B cell (primary cell): ENCODE measurements at regions not wholly inside any gene's neighbourhood (a gene's known extent, or its start where the extent isn't known, plus 50 kb on each side); places are given as distances from the start of the nearest gene placed in this dataset.

Source experiments
- ATAC-seq: fragments of 200-7000 bp; cut with Tn5 transposase; one replicate; pipeline ENCODE4 v1.10.0; 2021; ENCODE audit warnings: low read depth, mild to moderate bottlenecking, moderate number of reproducible peaks, moderate library complexity
- CTCF ChIA-PET: fragments of 350-600 bp; sonication (Branson Sonifier 250); formaldehyde crosslinking; loops from one replicate; lab custom pipeline; 2021; ENCODE audit warnings: antibody characterized with exemption, inconsistent platforms; lab: Charles Lee
- POLR2A ChIA-PET: fragments of 350-600 bp; sonication (Branson Sonifier 250); formaldehyde crosslinking; loops from one replicate; lab custom pipeline; 2021; ENCODE audit warnings: antibody characterized with exemption; lab: Charles Lee
- DNase-seq: peaks from one replicate; pipeline ENCODE4 v3.0.0; 2013
- H2AFZ ChIP-seq: 2 replicates; pipeline ENCODE4 v1.6.1; 2012; ENCODE audit warnings: mild to moderate bottlenecking, low read depth, low read length; ENCODE audit not compliant: insufficient read depth, poor library complexity, severe bottlenecking
- H3K27ac ChIP-seq, 2 donors: 1 replicate in 1 of 2; 2 replicates in 1 of 2; pipeline ENCODE4 v1.5.1; 2012 to 2013; ENCODE audit warnings: low read length in 2 of 2, mild to moderate bottlenecking in 2 of 2, moderate library complexity in 1 of 2
- H3K27me3 ChIP-seq, 4 experiments: fragments of 200-600 bp in 1 of 4; sonication (generic) in 1 of 4; replicated peaks in 1 of 4; 1 replicate in 2 of 4; 2 replicates in 2 of 4; pipeline versions ENCODE4 v1.6.1 to v1.7.0; 2013 to 2016; ENCODE audit warnings: low read length in 3 of 4, mild to moderate bottlenecking in 2 of 4, mixed read lengths in 1 of 4, moderate library complexity in 1 of 4; ENCODE audit not compliant: insufficient read depth in 4 of 4, control insufficient read depth in 3 of 4; ENCODE audit errors: control extremely low read depth in 1 of 4
- H3K36me3 ChIP-seq, 2 experiments: replicated peaks in 1 of 2; 1 replicate in 1 of 2; 2 replicates in 1 of 2; pipeline versions ENCODE4 v1.6.1 to v1.7.1; 2013; ENCODE audit warnings: low read length in 1 of 2; ENCODE audit not compliant: insufficient read depth in 2 of 2, control insufficient read depth in 1 of 2; ENCODE audit errors: control extremely low read depth in 1 of 2, extremely low read depth in 1 of 2
- H3K4me1 ChIP-seq, 2 donors: fragments of 200-600 bp in 1 of 2; sonication (generic) in 1 of 2; 1 replicate in 1 of 2; 2 replicates in 1 of 2; pipeline versions ENCODE4 v1.5.1 to v1.6.1; 2013 to 2017; ENCODE audit warnings: low read length in 2 of 2; ENCODE audit not compliant: control insufficient read depth in 2 of 2, insufficient read depth in 2 of 2
- H3K4me2 ChIP-seq: replicated peaks from 2 replicates; pipeline ENCODE3; 2012; ENCODE audit warnings: mild to moderate bottlenecking, low read depth, low read length; ENCODE audit not compliant: poor library complexity, severe bottlenecking
- H3K4me3 ChIP-seq, 5 experiments: fragments of 200-600 bp in 1 of 5; sonication (generic) in 1 of 5; 1 replicate in 3 of 5; 2 replicates in 2 of 5; pipeline versions ENCODE4 v1.5.1 to v1.7.0; 2011 to 2016; ENCODE audit warnings: low read length in 4 of 5, mild to moderate bottlenecking in 4 of 5, low read depth in 2 of 5, control low read depth in 1 of 5, moderate library complexity in 1 of 5; ENCODE audit not compliant: insufficient read depth in 1 of 5; ENCODE audit errors: control extremely low read depth in 1 of 5, extremely low read depth in 1 of 5
- H3K79me2 ChIP-seq: fragments of 200-600 bp; sonication (generic); one replicate; pipeline ENCODE4 v1.6.0; 2016; ENCODE audit warnings: low read length; ENCODE audit not compliant: control insufficient read depth, insufficient read depth
- H3K9ac ChIP-seq: fragments of 200-600 bp; sonication (generic); 2 replicates; pipeline ENCODE4 v1.6.1; 2017; ENCODE audit warnings: mild to moderate bottlenecking, low read length, moderate library complexity
- H3K9me3 ChIP-seq, 3 donors: one replicate each; pipeline versions ENCODE4 v1.6.1 to v1.7.1; 2013; ENCODE audit warnings: low read length in 2 of 3; ENCODE audit not compliant: control insufficient read depth in 2 of 3, insufficient read depth in 1 of 3; ENCODE audit errors: control extremely low read depth in 1 of 3
- H4K20me1 ChIP-seq: 2 replicates; pipeline ENCODE4 v1.6.0; 2012; ENCODE audit warnings: mild to moderate bottlenecking, low read length; ENCODE audit not compliant: insufficient read depth, control insufficient read depth, poor library complexity, severe bottlenecking
- H3K27ac Mint-ChIP-seq: one replicate; pipeline ENCODE4 v1.8.0; 2021; ENCODE audit warnings: mixed read lengths
- H3K27me3 Mint-ChIP-seq: one replicate; pipeline ENCODE4 v1.8.0; 2021; ENCODE audit warnings: mixed read lengths
- H3K4me1 Mint-ChIP-seq: one replicate; pipeline ENCODE4 v1.8.0; 2021; ENCODE audit warnings: mixed read lengths
- H3K4me3 Mint-ChIP-seq: one replicate; pipeline ENCODE4 v1.8.0; 2021; ENCODE audit warnings: mixed read lengths
- H3K9me3 Mint-ChIP-seq: one replicate; pipeline ENCODE4 v1.8.0; 2022; ENCODE audit warnings: mixed read lengths; ENCODE audit not compliant: insufficient read depth
- CTCF ChIP-seq: fragments of 200-600 bp; IDR thresholded peaks from one replicate; pipeline ENCODE4 v1.8.0; 2022; ENCODE audit warnings: antibody characterized with exemption, mild to moderate bottlenecking
- EZH2 ChIP-seq: IDR thresholded peaks from 2 replicates; pipeline ENCODE4 v1.6.1; 2012; ENCODE audit warnings: borderline replicate concordance, low read depth, mild to moderate bottlenecking, moderate library complexity, low read length; ENCODE audit not compliant: insufficient read depth, poor library complexity, severe bottlenecking
- WGBS: methylation state at CpG from one replicate; pipeline ENCODE4 v1.1.5; 2013; ENCODE audit warnings: missing lambda C conversion rate; ENCODE audit not compliant: insufficient coverage; 5-methylcytosine and 5-hydroxymethylcytosine counted together
- intact Hi-C: fragments of 100-400 bp; cut with micrococcal nuclease; formaldehyde crosslinking; loops from one replicate; pipeline ENCODE4 v1.10.0; 2022

- H3K27me3 ChIP-seq: peaks cover 0 to 10% (median 4%) of the 10 kb centered on the region in 4 experiments
- H3K4me1 ChIP-seq: peaks cover 0 to 5% of the 10 kb centered on the region in 2 donors
- peaks cover 0 to 7% (median 0%) of the 10 kb centered on the region in 3 donors for H3K9me3 ChIP-seq
- intact Hi-C loops: no loop called here
- ChIA-PET POLR2A (no interaction called here), CTCF (interaction anchor here (0.7 to 2.0 kb wide), 2 partner anchors 31 to 521 kb away, joined by 3 to 7 read pairs; no protein-coding TSS in a partner anchor)
- no peak overlapping the region for H3K27ac ChIP-seq
- H3K4me3 ChIP-seq: peak overlapping the region in 2 of 5 experiments; percentile 8 to 39
- no peaks in the 10 kb centered on the region for H3K36me3 ChIP-seq
- no peaks in the 10 kb centered on the region for H4K20me1 ChIP-seq
- H3K4me2 ChIP-seq: peak overlapping the region; percentile 19
- DNase-seq: no peak
- Mint-ChIP-seq H3K4me3 (peak overlapping the region; percentile 68), H3K27ac (no peak overlapping the region), H3K9me3 (no peaks in the 10 kb centered on the region), H3K27me3 (peaks cover 51% of the 10 kb centered on the region), H3K4me1 (peaks cover 13% of the 10 kb centered on the region)
- H3K79me2 ChIP-seq: no peaks in the 10 kb centered on the region
- WGBS: 54% methylated on average over 14 of the region's 17 CpGs
- no peak overlapping the region for H2AFZ ChIP-seq
- ATAC-seq: peak; percentile 28
- TF ChIP-seq EZH2 (no peak), CTCF (no peak)
- H3K9ac ChIP-seq: peak overlapping the region; percentile 29
These were observed 261.5 kb downstream of the PCNX1 start for GRCh38 chr14:71168564-71169427.

GRCh38 chr14:71169861-71170260 lies 262.6 kb downstream of the PCNX1 start:
- ChIA-PET CTCF (interaction anchor here (2.0 kb wide), 1 partner anchor 32 kb away, joined by 7 read pairs; no protein-coding TSS in a partner anchor), POLR2A (no interaction called here)
- H3K9me3 ChIP-seq: peaks cover 0 to 7% (median 0%) of the 10 kb centered on the region in 3 donors
- no peaks in the 10 kb centered on the region for H3K9me3 Mint-ChIP-seq
- H3K36me3 ChIP-seq: no peaks in the 10 kb centered on the region
- H3K27me3 ChIP-seq: peaks cover 0 to 10% (median 4%) of the 10 kb centered on the region in 4 experiments
- H3K27me3 Mint-ChIP-seq: peaks cover 51% of the 10 kb centered on the region
- peaks cover 13% of the 10 kb centered on the region for H3K4me1 Mint-ChIP-seq
- peaks cover 0 to 5% of the 10 kb centered on the region in 2 donors for H3K4me1 ChIP-seq
- no peak for TF ChIP-seq EZH2
- no peak for TF ChIP-seq CTCF
- H3K27ac Mint-ChIP-seq: no peak overlapping the region
- H3K4me3 Mint-ChIP-seq: no peak overlapping the region
- no peak overlapping the region for H3K9ac ChIP-seq
- H2AFZ ChIP-seq: no peak overlapping the region
- no peaks in the 10 kb centered on the region for H3K79me2 ChIP-seq
- ATAC-seq: no peak
- H3K4me2 ChIP-seq: no peak overlapping the region
- WGBS: 88% methylated on average over 5 of the region's 5 CpGs
- no peak for DNase-seq
- intact Hi-C loops: no loop called here
- no peak overlapping the region for H3K27ac ChIP-seq
- no peaks in the 10 kb centered on the region for H4K20me1 ChIP-seq
- no peak overlapping the region for H3K4me3 ChIP-seq
